ENCODE measurements at regions not wholly inside any gene's neighbourhood (a gene's known extent, or its start where the extent isn't known, plus 50 kb on each side); places are given as distances from the start of the nearest gene placed in this dataset.

DNA sequence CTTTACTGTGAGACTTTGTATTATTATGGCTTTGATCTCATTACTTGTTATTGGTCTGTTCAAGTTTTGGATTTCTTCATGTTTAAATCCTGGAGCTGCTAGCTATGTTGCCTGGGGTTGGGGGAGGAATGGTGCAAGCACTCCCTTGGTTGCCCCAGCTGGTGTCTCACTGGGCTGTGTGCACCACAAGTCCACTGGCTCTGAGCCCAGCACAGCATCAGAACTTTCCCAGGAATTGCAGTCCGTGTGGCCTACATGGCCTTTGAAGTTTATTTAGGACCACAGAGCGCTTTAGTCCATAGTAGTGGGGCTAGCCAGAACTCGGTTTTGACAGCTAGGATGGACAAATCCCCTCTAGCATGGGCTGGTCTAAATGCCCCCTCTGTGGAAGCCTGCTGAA, 278.8 kb upstream of the RPS6KA3 start:
- DNase-seq (ENCODE audit: low read depth), result no peak
- no peaks in the 10 kb centered on the region for H3K36me3 ChIP-seq (ENCODE audit: control insufficient read depth, insufficient read depth, low read length)
- TF ChIP-seq, protein P1, sequence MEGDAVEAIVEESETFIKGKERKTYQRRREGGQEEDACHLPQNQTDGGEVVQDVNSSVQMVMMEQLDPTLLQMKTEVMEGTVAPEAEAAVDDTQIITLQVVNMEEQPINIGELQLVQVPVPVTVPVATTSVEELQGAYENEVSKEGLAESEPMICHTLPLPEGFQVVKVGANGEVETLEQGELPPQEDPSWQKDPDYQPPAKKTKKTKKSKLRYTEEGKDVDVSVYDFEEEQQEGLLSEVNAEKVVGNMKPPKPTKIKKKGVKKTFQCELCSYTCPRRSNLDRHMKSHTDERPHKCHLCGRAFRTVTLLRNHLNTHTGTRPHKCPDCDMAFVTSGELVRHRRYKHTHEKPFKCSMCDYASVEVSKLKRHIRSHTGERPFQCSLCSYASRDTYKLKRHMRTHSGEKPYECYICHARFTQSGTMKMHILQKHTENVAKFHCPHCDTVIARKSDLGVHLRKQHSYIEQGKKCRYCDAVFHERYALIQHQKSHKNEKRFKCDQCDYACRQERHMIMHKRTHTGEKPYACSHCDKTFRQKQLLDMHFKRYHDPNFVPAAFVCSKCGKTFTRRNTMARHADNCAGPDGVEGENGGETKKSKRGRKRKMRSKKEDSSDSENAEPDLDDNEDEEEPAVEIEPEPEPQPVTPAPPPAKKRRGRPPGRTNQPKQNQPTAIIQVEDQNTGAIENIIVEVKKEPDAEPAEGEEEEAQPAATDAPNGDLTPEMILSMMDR (IDR thresholded peaks at IDR 0.05; ENCODE audit: insufficient read depth, low read length, poor library complexity, severe bottlenecking), result no peak
- no peak overlapping the region for H3K4me3 ChIP-seq (ENCODE audit: low read depth, low read length)
- H3K27me3 ChIP-seq (ENCODE audit: control insufficient read depth, insufficient read depth, low read length), result no peaks in the 10 kb centered on the region

GRCh38 chrX:20542072-20542471, 275.4 kb upstream of the RPS6KA3 start:
- H3K4me3 ChIP-seq (ENCODE audit: low read depth, low read length), result no peak overlapping the region
- no peak for DNase-seq (ENCODE audit: low read depth)
- TF ChIP-seq, protein P1 (IDR thresholded peaks at IDR 0.05; ENCODE audit: insufficient read depth, low read length, poor library complexity, severe bottlenecking), result no peak
- no peaks in the 10 kb centered on the region for H3K36me3 ChIP-seq (ENCODE audit: control insufficient read depth, insufficient read depth, low read length)
- H3K27me3 ChIP-seq (ENCODE audit: control insufficient read depth, insufficient read depth, low read length), result no peaks in the 10 kb centered on the region

DNA sequence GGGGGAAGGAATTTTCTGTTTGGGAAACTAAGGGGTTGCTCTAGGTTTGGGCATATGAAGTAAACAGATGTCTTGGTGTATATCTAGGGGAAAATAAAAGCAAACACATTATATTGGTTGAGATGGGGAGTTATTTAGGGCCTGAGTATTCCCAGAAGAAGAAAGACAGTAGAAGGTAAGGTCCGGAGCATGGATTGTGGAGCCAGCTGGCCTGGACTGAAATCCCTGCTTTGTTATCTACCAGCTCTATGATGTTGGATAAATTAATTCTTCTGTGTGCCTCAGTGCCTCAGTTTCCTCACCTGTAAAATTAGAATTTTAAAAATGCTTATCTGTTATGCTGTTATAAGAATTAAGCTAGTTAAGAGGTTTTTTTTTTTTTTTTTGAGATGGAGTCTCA, 272.3 kb upstream of the RPS6KA3 start:
- no peaks in the 10 kb centered on the region for H3K36me3 ChIP-seq (ENCODE audit: control insufficient read depth, insufficient read depth, low read length)
- no peak for DNase-seq (ENCODE audit: low read depth)
- no peak overlapping the region for H3K4me3 ChIP-seq (ENCODE audit: low read depth, low read length)
- TF ChIP-seq, protein P1 (IDR thresholded peaks at IDR 0.05; ENCODE audit: insufficient read depth, low read length, poor library complexity, severe bottlenecking), result no peak
- no peaks in the 10 kb centered on the region for H3K27me3 ChIP-seq (ENCODE audit: control insufficient read depth, insufficient read depth, low read length)

DNA sequence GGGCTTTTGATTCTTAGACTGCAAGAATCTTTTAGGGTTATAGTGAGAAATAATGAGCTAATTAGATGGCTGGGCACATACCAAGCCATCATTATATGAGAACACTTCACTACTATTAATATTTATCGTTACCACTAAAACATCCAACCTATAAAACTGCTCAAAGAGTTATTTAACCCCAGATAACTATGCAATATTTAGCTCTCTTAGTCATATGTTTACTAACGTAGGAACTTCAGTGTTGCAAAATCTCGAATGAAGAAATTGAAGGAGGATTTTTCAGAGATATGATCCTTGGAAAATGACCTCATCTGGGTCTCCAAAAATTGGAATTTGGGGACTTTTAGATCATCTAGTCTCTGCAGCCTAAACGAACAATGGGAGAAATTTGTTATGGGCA, 265.0 kb upstream of the RPS6KA3 start:
- TF ChIP-seq, protein P1 (IDR thresholded peaks at IDR 0.05; ENCODE audit: insufficient read depth, low read length, poor library complexity, severe bottlenecking), result no peak
- no peaks in the 10 kb centered on the region for H3K36me3 ChIP-seq (ENCODE audit: control insufficient read depth, insufficient read depth, low read length)

GRCh38 chrX:20530406-20530921, 263.8 kb upstream of the RPS6KA3 start:
- DNase-seq (ENCODE audit: low read depth), result no peak
- Histone ChIP-seq H3K27me3 (ENCODE audit: control insufficient read depth, insufficient read depth, low read length) (peaks cover 2% of the 10 kb centered on the region), H3K4me3 (ENCODE audit: low read depth, low read length) (no peak overlapping the region), H3K36me3 (ENCODE audit: control insufficient read depth, insufficient read depth, low read length) (no peaks in the 10 kb centered on the region)
- TF ChIP-seq, protein P1 (IDR thresholded peaks at IDR 0.05; ENCODE audit: insufficient read depth, low read length, poor library complexity, severe bottlenecking), result peak; percentile 81

More for the DNA sequence above, 265.0 kb upstream of the RPS6KA3 start:
- Histone ChIP-seq H3K4me3 (ENCODE audit: low read depth, low read length) (no peak overlapping the region), H3K27me3 (ENCODE audit: control insufficient read depth, insufficient read depth, low read length) (peaks cover 2% of the 10 kb centered on the region)
- no peak for DNase-seq (ENCODE audit: low read depth)

DNA sequence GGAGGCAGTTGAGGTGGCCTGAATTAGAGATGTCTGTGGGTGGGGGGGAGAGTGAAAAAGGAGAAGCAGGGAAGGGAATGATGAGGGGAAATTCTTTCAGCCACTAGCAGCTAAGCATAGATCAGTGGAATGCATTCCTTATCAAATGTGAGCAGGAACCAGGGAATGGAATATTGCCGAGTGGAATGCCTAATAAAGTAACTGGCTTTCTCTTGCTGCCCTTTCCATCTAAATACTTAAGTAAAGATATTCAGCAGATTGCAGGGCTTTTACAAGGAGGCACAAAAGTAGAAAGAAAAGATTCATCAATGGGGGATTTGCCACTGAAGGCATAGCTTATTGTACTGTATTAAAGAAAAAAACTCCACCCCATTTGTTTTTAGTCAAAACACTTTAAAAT, 263.0 kb upstream of the RPS6KA3 start:
- peaks cover 2% of the 10 kb centered on the region for H3K27me3 ChIP-seq (ENCODE audit: control insufficient read depth, insufficient read depth, low read length)
- TF ChIP-seq, protein P1 (IDR thresholded peaks at IDR 0.05; ENCODE audit: insufficient read depth, low read length, poor library complexity, severe bottlenecking), result no peak
- no peak overlapping the region for H3K4me3 ChIP-seq (ENCODE audit: low read depth, low read length)
- no peaks in the 10 kb centered on the region for H3K36me3 ChIP-seq (ENCODE audit: control insufficient read depth, insufficient read depth, low read length)
- DNase-seq (ENCODE audit: low read depth), result no peak

All from kidney epithelial cell (primary cell).